H1 (cell line): ENCODE measurements at regions not wholly inside any gene's neighbourhood (a gene's known extent, or its start where the extent isn't known, plus 50 kb on each side); places are given as distances from the start of the nearest gene placed in this dataset.

ENCODE experiments used
- CTCF ChIA-PET: fragments of 300-600 bp; sonication (Branson Sonifier 250); formaldehyde crosslinking; loops from one replicate; lab custom pipeline; 2021; ENCODE audit not compliant: partially characterized antibody; lab: Charles Lee
- POLR2A ChIA-PET: fragments of 300-600 bp; sonication (Branson Sonifier 250); formaldehyde crosslinking; loops from one replicate; lab custom pipeline; 2021; ENCODE audit warnings: inconsistent platforms; ENCODE audit not compliant: partially characterized antibody; lab: Charles Lee
- DNase-seq, 2 experiments: peaks; one replicate each; pipeline versions ENCODE4 v3.0.0 to v3.0.0-alpha.2; 2010 to 2022; ENCODE audit warnings: low spot score in 2 of 2, low read depth in 1 of 2, mixed read lengths in 1 of 2
- FAIRE-seq: peaks from 2 replicates; lab custom pipeline; 2011; peaks lifted over from hg19 to GRCh38; lab: Jason Lieb, UNC
- H2AFZ ChIP-seq: 2 replicates; pipeline ENCODE4 v1.8.1; 2012; ENCODE audit warnings: low read length, inconsistent platforms
- H2AK5ac ChIP-seq: 2 replicates; pipeline ENCODE4 v1.6.1; 2013; ENCODE audit warnings: low read depth, low read length
- H2BK120ac ChIP-seq: replicated peaks from 2 replicates; pipeline ENCODE3; 2013; ENCODE audit warnings: low read depth, low read length, inconsistent platforms
- H2BK12ac ChIP-seq: 2 replicates; pipeline ENCODE4 v1.6.1; 2013; ENCODE audit warnings: low read depth, low read length
- H2BK15ac ChIP-seq: 2 replicates; pipeline ENCODE4 v1.6.1; 2013; ENCODE audit warnings: low read length
- H2BK20ac ChIP-seq: 2 replicates; pipeline ENCODE4 v1.6.1; 2013; ENCODE audit warnings: low read length
- H2BK5ac ChIP-seq: 2 replicates; pipeline ENCODE4 v1.6.1; 2013; ENCODE audit warnings: low read depth, low read length
- H3K14ac ChIP-seq: 2 replicates; pipeline ENCODE4 v1.6.1; 2013; ENCODE audit warnings: inconsistent platforms; ENCODE audit not compliant: insufficient read length
- H3K18ac ChIP-seq: 2 replicates; pipeline ENCODE4 v1.6.1; 2013; ENCODE audit warnings: low read length; ENCODE audit errors: extremely low read depth
- H3K23ac ChIP-seq: 2 replicates; pipeline ENCODE4 v1.6.1; 2013; ENCODE audit warnings: inconsistent platforms; ENCODE audit not compliant: insufficient read length
- H3K23me2 ChIP-seq: 2 replicates; pipeline ENCODE4 v1.6.1; 2013; ENCODE audit warnings: low read depth, low read length
- H3K27ac ChIP-seq: 2 replicates; pipeline ENCODE4 v1.6.1; 2011; ENCODE audit warnings: low read depth, low read length, inconsistent platforms
- H3K27me3 ChIP-seq, 4 experiments: replicated peaks in 1 of 4; 1 replicate in 1 of 4; 2 replicates in 3 of 4; pipeline versions ENCODE4 v1.6.1 to v1.8.1; 2011 to 2013; ENCODE audit warnings: low read length in 3 of 4, mild to moderate bottlenecking in 3 of 4, inconsistent platforms in 2 of 4, mixed read lengths in 2 of 4, moderate library complexity in 1 of 4; ENCODE audit not compliant: control insufficient read depth in 3 of 4, insufficient read depth in 3 of 4; ENCODE audit errors: extremely low read depth in 1 of 4
- H3K36me3 ChIP-seq, 4 experiments: 2 replicates each; pipeline versions ENCODE4 v1.6.1 to v1.8.1; 2011 to 2013; ENCODE audit warnings: mild to moderate bottlenecking in 4 of 4, low read length in 3 of 4, moderate library complexity in 2 of 4, control low read depth in 1 of 4, inconsistent platforms in 1 of 4; ENCODE audit not compliant: insufficient read depth in 4 of 4, control insufficient read depth in 2 of 4
- H3K4ac ChIP-seq: replicated peaks from 2 replicates; pipeline ENCODE3; 2013; ENCODE audit warnings: low read length, low read depth, mixed read lengths, inconsistent platforms; ENCODE audit not compliant: insufficient read length
- H3K4me1 ChIP-seq, 4 experiments: replicated peaks in 1 of 4; 1 replicate in 1 of 4; 2 replicates in 3 of 4; pipeline versions ENCODE4 v1.6.1 to v1.8.1; 2011 to 2013; ENCODE audit warnings: low read length in 3 of 4, inconsistent platforms in 2 of 4, mixed read lengths in 1 of 4; ENCODE audit not compliant: insufficient read depth in 4 of 4, control insufficient read depth in 3 of 4
- H3K4me2 ChIP-seq, 2 experiments: 2 replicates each; pipeline versions ENCODE4 v1.6.1 to v1.8.1; 2011 to 2013; ENCODE audit warnings: low read depth in 2 of 2, low read length in 2 of 2, control low read depth in 1 of 2, inconsistent platforms in 1 of 2, mild to moderate bottlenecking in 1 of 2; ENCODE audit not compliant: insufficient read depth in 1 of 2
- H3K4me3 ChIP-seq, 4 experiments: fragments of 200-600, 300-600 bp in 1 of 4; sonication (generic), shearing (Covaris generic), sonication (Bioruptor Twin) in 1 of 4; 2 replicates each; pipeline versions ENCODE4 v1.5.1 to v1.8.1; 2011 to 2016; ENCODE audit warnings: low read length in 4 of 4, low read depth in 3 of 4, control low read depth in 2 of 4, inconsistent platforms in 2 of 4, mild to moderate bottlenecking in 2 of 4, mixed read lengths in 1 of 4, moderate library complexity in 1 of 4; ENCODE audit not compliant: insufficient read depth in 2 of 4; ENCODE audit errors: extremely low read depth in 1 of 4
- H3K56ac ChIP-seq: replicated peaks from 2 replicates; pipeline ENCODE3; 2013; ENCODE audit warnings: low read depth, mild to moderate bottlenecking, mixed read lengths, low read length, inconsistent platforms; ENCODE audit not compliant: insufficient read length
- H3K79me1 ChIP-seq: 2 replicates; pipeline ENCODE4 v1.6.1; 2013; ENCODE audit warnings: low read depth, low read length, control low read depth
- H3K79me2 ChIP-seq, 2 experiments: 2 replicates each; pipeline versions ENCODE4 v1.6.1 to v1.8.1; 2012 to 2013; ENCODE audit warnings: low read length in 2 of 2, mild to moderate bottlenecking in 2 of 2, inconsistent platforms in 1 of 2; ENCODE audit not compliant: insufficient read depth in 2 of 2, control insufficient read depth in 1 of 2
- H3K9ac ChIP-seq, 4 experiments: replicated peaks in 1 of 4; 1 replicate in 1 of 4; 2 replicates in 3 of 4; pipeline versions ENCODE4 v1.6.1 to v1.8.1; 2011 to 2013; ENCODE audit warnings: low read depth in 3 of 4, low read length in 3 of 4, control low read depth in 2 of 4, mild to moderate bottlenecking in 2 of 4, moderate library complexity in 2 of 4, inconsistent platforms in 1 of 4; ENCODE audit errors: extremely low read depth in 1 of 4
- H3K9me3 ChIP-seq, 2 experiments: 2 replicates each; pipeline versions ENCODE4 v1.6.1 to v1.8.1; 2012 to 2013; ENCODE audit warnings: mild to moderate bottlenecking in 2 of 2, moderate library complexity in 2 of 2, control low read depth in 1 of 2, inconsistent platforms in 1 of 2, low read depth in 1 of 2, low read length in 1 of 2, mixed read lengths in 1 of 2; ENCODE audit not compliant: insufficient read depth in 2 of 2
- H4K20me1 ChIP-seq, 2 experiments: replicated peaks in 1 of 2; 2 replicates each; pipeline versions ENCODE3 to v1.8.1; 2011 to 2013; ENCODE audit warnings: inconsistent platforms in 2 of 2, low read length in 2 of 2, mild to moderate bottlenecking in 1 of 2; ENCODE audit not compliant: insufficient read depth in 2 of 2, control insufficient read depth in 1 of 2
- H4K5ac ChIP-seq: 2 replicates; pipeline ENCODE4 v1.6.1; 2013; ENCODE audit warnings: low read length, low read depth, mixed read lengths, inconsistent platforms; ENCODE audit not compliant: insufficient read length
- H4K8ac ChIP-seq: 2 replicates; pipeline ENCODE4 v1.8.0; 2013; ENCODE audit warnings: mild to moderate bottlenecking, moderate library complexity, low read length, inconsistent platforms; ENCODE audit not compliant: insufficient read depth; ENCODE audit errors: extremely low read depth
- H4K91ac ChIP-seq: replicated peaks from 2 replicates; pipeline ENCODE3; 2013; ENCODE audit warnings: low read length, mixed read lengths, inconsistent platforms; ENCODE audit not compliant: insufficient read length
- CBX8 ChIP-seq: fragments of 300-800, 300-1000 bp; sonication (generic); IDR thresholded peaks from 2 replicates; pipeline ENCODE4 v1.7.1; 2016; ENCODE audit warnings: low read depth, low read length, borderline replicate concordance
- CEBPB ChIP-seq: IDR thresholded peaks from 2 replicates; pipeline ENCODE4 v1.6.1; 2012; ENCODE audit warnings: low read depth, low read length
- PHF8 ChIP-seq: fragments of 200-600 bp; sonication (generic); conservative IDR thresholded peaks from 2 replicates; pipeline ENCODE4 v1.7.1; 2012; ENCODE audit warnings: low read depth, mild to moderate bottlenecking, inconsistent platforms, low read length, moderate library complexity
- WGBS, 2 experiments: shearing (Covaris generic) in 1 of 2; methylation state at CpG; one replicate each; pipeline versions ENCODE4 v1.1.6 to v1.1.7; 2013 to 2015; ENCODE audit warnings: low lambda C conversion rate in 2 of 2, mixed read lengths in 2 of 2, inconsistent platforms in 1 of 2, low coverage in 1 of 2, missing lambda C conversion rate in 1 of 2; ENCODE audit not compliant: insufficient replicate concordance in 2 of 2, insufficient coverage in 1 of 2, insufficient read length in 1 of 2; ENCODE audit errors: extremely low coverage in 1 of 2, missing lambda C conversion rate in 1 of 2; 5-methylcytosine and 5-hydroxymethylcytosine counted together

- Histone ChIP-seq H3K56ac (no peak overlapping the region), H4K91ac (no peak overlapping the region), H3K4me3 (no peak overlapping the region), H3K4me1 (peaks cover 2 to 5% (median 4%) of the 10 kb centered on the region in 4 experiments), H3K23ac (no peak overlapping the region), H2AK5ac (no peak overlapping the region), H3K79me2 (no peaks in the 10 kb centered on the region), H3K27me3 (no peaks in the 10 kb centered on the region), H3K9ac (no peak overlapping the region), H4K20me1 (no peaks in the 10 kb centered on the region), H2BK120ac (no peak overlapping the region), H3K79me1 (no peaks in the 10 kb centered on the region), H3K18ac (no peak overlapping the region), H2AFZ (no peak overlapping the region), H3K23me2 (no peaks in the 10 kb centered on the region), H3K36me3 (no peaks in the 10 kb centered on the region), H3K9me3 (no peaks in the 10 kb centered on the region), H3K14ac (no peak overlapping the region), H2BK12ac (no peak overlapping the region), H4K8ac (no peak overlapping the region), H2BK5ac (no peak overlapping the region), H3K27ac (no peak overlapping the region), H3K4me2 (no peak overlapping the region), H2BK20ac (no peak overlapping the region), H3K4ac (no peak overlapping the region), H4K5ac (no peak overlapping the region), H2BK15ac (no peak overlapping the region)
- 89% methylated on average over 1 of the region's 1 CpG; no CpG with 5 or more reads in 1 of the 2 experiments for WGBS, 2 experiments
- FAIRE-seq (no peak), DNase-seq (no peak)
- ChIA-PET POLR2A (no interaction called here), CTCF (interaction anchor here (1.2 to 2.4 kb wide), 3 partner anchors 20 to 225 kb away, joined by 3 to 8 read pairs (median 5); no protein-coding TSS in a partner anchor)
- TF ChIP-seq PHF8 (no peak), CBX8 (no peak), CEBPB (no peak)
These were observed 644.2 kb downstream of the PTPRU start for GRCh38 chr1:29880556-29880955.
